Left forelimb (tissue), 1 donor: ENCODE measurements at regions not wholly inside any gene's neighbourhood (a gene's known extent, or its start where the extent isn't known, plus 50 kb on each side); places are given as distances from the start of the nearest gene placed in this dataset.
"Not testable (repeated sequence)": the region's sequence is repeated elsewhere in the genome, so short reads cannot be mapped to it uniquely, and the experiment has no call there.

Source experiments
- DNase-seq: peaks from one replicate; pipeline ENCODE4 v3.0.0-alpha.2; 2018; ENCODE audit warnings: low spot score

GRCh38 chr5:60077292-60077691 lies 183.8 kb upstream of the PDE4D start:
- no peak for DNase-seq

- DNase-seq = no peak
Measured at GRCh38 chr5:60076746-60077145, 183.2 kb upstream of the PDE4D start.

DNA sequence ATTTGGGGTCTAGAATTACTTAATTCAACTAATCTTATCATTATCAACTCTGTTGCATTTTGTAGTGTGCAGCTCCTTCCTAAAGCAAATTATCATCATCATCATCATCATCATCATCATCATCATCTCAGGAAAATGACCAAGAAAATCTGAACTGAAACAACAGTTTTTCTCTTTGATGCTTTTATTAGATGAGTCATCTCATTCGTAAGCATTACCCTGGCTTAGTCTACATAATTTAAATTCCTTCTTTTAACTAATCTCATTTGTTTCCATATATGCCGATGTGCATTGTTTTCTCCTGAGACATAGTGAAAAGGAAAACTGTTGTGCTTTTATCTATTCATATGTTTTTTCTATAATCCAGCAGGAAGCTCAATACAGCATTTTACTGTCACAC lies 173.0 kb upstream of the PDE4D start:
- no peak for DNase-seq

GRCh38 chr5:60060389-60060788 lies 166.9 kb upstream of the PDE4D start:
- DNase-seq = no peak

GRCh38 chr5:60056191-60056590 lies 162.7 kb upstream of the PDE4D start:
- DNase-seq = no peak

DNA sequence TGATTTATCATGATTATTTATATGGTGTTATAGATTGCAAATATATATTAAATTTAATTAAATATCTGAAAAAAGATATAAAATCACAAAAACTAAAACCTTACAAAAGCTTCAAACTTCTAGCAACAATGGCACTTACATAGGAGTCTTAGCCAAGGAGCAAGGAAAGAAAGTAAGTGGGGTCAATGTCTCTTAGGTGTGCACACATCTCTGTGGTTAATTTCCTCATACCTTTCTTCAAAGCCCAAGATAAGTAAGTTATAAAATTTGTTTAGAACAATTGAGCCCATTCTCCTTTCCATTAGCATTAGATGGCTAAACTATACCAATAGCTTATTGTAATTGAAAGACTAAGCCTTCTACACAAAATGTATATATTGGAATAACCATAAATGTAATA lies 161.6 kb upstream of the PDE4D start:
- DNase-seq = no peak

- DNase-seq = not testable (repeated sequence)
Measured at GRCh38 chr5:60041996-60042664, 148.6 kb upstream of the PDE4D start.

GRCh38 chr5:60041508-60041907 lies 148.0 kb upstream of the PDE4D start:
- not testable (repeated sequence) for DNase-seq

- no peak for DNase-seq
Measured at GRCh38 chr5:60036192-60036938, 142.8 kb upstream of the PDE4D start.

GRCh38 chr5:60026161-60026560 lies 132.6 kb upstream of the PDE4D start:
- no peak for DNase-seq

DNA sequence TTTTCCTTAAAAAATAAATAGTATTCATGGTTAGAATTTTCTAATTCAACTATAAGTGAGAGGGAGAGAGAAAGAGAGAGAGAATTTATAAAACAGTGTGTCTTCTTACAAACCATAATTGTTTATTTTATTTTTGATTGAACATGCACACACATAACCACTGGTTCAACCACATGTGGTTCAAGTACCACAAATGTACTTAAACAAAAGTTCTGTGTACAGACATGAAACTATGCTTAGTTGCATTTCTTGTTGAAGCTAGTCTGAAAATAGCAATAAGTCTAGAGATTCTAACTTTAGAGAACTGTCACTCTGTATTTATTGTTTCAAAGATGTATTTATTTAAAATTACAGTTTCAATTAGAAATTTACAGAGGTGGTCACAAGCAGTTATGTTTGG lies 130.6 kb upstream of the PDE4D start:
- DNase-seq = no peak

- no peak for DNase-seq
Measured at GRCh38 chr5:60023255-60023654, 129.7 kb upstream of the PDE4D start.

DNA sequence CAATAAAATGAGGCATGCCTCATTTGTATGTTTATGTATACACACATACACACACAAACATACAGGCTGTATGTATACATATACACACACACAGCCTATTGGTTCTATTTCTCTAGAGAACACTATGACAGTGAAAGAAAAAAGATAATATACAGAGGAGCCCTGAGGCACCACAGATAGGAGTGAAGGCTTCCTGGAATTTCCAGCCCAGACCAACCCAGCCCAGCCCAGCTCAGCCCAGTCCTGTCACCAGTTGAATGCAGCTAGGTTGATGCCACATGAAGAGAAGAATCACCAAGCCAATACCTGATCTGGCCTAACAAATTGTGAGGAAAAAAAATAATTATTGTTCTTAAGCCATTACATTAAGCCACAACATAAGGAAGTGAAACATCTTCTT lies 126.9 kb upstream of the PDE4D start:
- DNase-seq = no peak

DNA sequence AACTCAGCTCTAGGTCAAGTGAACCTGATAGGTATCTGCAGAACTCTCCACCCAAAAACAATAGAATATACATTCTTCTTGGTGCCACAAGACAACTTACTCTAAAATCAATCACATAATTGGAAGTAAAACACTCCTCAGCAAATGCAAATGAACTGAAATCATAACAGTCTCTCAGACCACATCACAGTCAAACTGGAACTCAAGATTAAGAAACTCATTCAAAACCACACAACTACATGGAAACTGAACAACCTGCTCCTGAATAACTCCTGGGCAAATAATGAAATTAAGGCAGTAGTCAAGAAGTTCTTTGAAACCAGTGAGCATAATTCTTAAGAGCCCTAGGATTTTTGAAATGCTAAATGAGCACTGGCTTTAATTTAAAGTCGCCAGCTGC lies 125.4 kb upstream of the PDE4D start:
- not testable (repeated sequence) for DNase-seq

DNA sequence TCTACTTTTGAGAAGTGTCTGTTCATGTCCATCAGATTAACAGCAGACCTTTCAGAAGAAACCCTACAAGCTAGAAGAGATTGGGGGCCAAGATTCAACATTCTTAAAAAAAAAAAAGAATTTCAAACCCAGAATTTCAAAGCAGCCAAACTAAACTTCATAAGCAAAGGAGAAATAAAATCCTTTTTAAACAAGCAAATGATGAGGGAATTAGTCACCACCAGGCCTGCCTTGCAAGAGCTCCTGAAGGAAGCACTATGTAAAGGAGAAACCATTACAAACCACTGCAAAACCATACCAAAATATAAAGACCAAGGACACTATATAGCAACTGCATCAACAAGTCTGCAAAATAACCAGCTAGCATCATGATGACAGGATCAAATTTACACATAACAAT lies 124.6 kb upstream of the PDE4D start:
- DNase-seq = no peak

GRCh38 chr5:60014331-60014730 lies 120.8 kb upstream of the PDE4D start:
- no peak for DNase-seq

DNA sequence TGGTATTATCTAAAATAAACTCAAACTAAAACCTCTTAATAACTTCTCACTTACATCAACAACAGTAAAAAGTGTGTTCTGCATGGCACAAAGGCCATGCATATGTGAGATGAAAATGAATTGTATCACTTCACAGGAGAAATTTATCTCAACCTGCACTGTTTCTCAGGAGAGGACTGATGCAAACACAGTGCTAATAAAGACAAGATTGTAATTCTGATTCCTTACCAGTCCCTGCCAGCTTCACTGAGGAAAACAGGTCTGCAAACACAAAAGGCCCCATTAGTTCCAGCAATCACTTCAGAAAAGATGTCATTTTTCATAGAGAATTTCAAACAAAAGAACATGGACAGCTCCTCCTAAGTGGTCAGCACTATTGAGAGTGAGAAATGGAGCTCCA lies 117.3 kb upstream of the PDE4D start:
- DNase-seq = no peak

DNA sequence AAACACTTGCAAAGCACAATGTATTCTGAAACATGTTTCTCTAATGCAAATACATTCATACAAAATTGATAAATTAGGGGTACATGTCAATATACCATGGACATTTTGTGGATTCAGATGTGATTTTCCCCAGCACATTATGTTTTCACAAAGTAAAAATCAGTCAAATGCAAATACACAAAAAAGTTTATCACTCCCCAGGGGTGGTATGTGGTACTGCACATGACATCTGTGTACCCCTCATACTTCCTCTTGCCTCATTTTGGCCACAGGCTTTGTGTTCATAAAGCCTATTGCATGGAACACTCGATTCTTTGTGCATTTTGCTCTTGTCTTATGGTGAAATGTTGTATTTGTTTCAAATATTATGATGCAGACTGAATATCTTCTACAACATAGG lies 116.8 kb upstream of the PDE4D start:
- no peak for DNase-seq

GRCh38 chr5:60007729-60008128 lies 114.2 kb upstream of the PDE4D start:
- DNase-seq = no peak

GRCh38 chr5:59999056-59999455 lies 105.5 kb upstream of the PDE4D start:
- no peak for DNase-seq

- no peak for DNase-seq
Measured at GRCh38 chr5:59992206-59992605, 98.7 kb upstream of the PDE4D start.

GRCh38 chr5:59988396-59988795 lies 94.9 kb upstream of the PDE4D start:
- DNase-seq = no peak

- no peak for DNase-seq
Measured at GRCh38 chr5:59976342-59976741, 82.8 kb upstream of the PDE4D start.

DNA sequence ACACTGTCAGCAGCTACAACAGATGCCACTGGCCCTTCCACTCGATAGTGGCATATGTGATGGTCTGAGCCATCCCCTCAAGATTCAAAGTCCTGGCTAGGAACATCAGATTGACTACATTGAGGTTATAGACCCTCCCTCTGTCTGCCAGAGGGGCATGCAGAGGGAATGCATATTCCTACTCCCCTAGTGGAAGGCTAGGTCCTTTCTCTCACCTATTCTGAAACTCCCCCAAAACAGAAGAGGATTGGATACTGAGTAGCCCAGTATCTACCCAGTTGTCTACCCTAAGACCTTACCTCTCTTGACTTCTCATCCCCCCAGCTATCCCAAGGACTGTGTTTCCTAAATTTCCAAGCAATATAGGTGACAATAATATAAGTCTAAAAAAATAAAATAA lies 78.5 kb upstream of the PDE4D start:
- DNase-seq = no peak
